WERI-Rb-1 (cell line): ENCODE measurements at regions not wholly inside any gene's neighbourhood (a gene's known extent, or its start where the extent isn't known, plus 50 kb on each side); places are given as distances from the start of the nearest gene placed in this dataset.

Experiments
- DNase-seq: peaks from one replicate; pipeline ENCODE4 v3.0.0-alpha.2; 2020
- H3K27ac ChIP-seq: fragments of 250-450 bp; sonication (Bioruptor Pico); 2 replicates; pipeline ENCODE4 v1.5.1; 2020; ENCODE audit warnings: mild to moderate bottlenecking, moderate library complexity
- H3K27me3 ChIP-seq: fragments of 250-450 bp; sonication (Bioruptor Pico); 2 replicates; pipeline ENCODE4 v1.5.1; 2021; ENCODE audit warnings: mild to moderate bottlenecking, low read depth, moderate library complexity; ENCODE audit not compliant: insufficient read depth, severe bottlenecking
- H3K36me3 ChIP-seq: fragments of 250-450 bp; sonication (Bioruptor Pico); 2 replicates; pipeline ENCODE4 v1.5.1; 2020; ENCODE audit warnings: mild to moderate bottlenecking, moderate library complexity
- H3K4me3 ChIP-seq: 2 replicates; pipeline ENCODE4 v1.5.1; 2011; ENCODE audit warnings: low read depth, mild to moderate bottlenecking, control low read depth, low read length
- H3K9me3 ChIP-seq: fragments of 250-450 bp; sonication (Bioruptor Pico); 2 replicates; pipeline ENCODE4 v1.5.1; 2021; ENCODE audit warnings: mild to moderate bottlenecking, moderate library complexity; ENCODE audit not compliant: severe bottlenecking
- TF ChIP-seq, protein P1 (sequence below): IDR thresholded peaks from 2 replicates; pipeline ENCODE4 v1.5.1; 2011; ENCODE audit warnings: low read depth, mild to moderate bottlenecking, control low read depth, inconsistent platforms, low read length

DNA sequence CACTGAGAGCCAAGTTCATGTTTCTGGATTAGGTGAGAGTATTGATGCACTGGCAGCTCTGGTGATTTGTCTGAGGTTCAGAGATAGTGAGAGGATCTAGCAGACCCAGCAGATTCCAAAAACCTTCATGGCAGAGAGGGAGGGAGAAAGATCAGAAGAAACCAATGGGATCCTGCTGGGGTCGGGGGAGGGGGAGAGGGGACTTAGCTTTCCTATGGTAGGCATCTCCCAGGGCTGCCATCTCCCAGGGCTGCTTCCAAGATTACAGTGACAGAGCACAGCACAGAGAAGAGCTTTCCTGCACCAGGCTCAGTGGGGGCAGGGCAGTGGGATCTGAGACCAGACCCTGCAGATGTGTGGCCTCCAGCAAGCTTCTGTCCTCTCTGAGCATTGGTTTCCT lies 76.8 kb upstream of the GDF10 start:
- no peaks in the 10 kb centered on the region for H3K27me3 ChIP-seq

DNA sequence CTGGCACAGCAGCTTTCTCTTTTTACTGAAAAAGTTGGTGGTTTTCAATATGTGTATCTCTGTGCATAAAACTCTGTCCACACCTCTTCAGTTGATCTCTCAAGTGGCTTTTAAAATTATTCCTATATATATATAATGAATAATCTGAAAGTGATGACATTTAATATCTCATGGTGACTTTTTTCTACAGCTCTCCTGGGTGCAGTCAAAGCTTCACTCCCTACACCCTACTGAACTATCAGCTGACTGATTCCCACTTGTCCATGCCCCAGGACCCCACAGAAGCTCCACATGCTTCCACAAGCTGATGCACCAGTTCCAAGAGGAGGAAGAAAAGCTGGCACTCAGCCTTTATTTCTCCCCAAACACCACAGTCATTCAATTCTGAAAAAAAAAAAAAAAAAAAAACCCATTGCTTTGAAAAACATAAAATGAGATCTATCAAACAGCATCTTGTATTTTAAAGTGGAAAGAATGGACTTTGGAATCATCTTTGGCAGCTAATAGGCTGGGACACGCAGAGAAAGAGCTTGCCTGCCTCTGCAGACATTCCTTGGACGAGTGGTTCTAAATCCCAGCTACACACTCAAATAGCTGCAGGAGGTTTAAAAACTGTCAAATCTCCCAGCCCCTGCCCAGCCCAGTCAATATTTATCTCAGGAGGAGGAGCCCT lies 75.3 kb upstream of the GDF10 start:
- Histone ChIP-seq H3K36me3 (no peaks in the 10 kb centered on the region), H3K27ac (no peak overlapping the region), H3K9me3 (no peaks in the 10 kb centered on the region), H3K27me3 (no peaks in the 10 kb centered on the region), H3K4me3 (no peak overlapping the region)
- TF ChIP-seq, protein P1, sequence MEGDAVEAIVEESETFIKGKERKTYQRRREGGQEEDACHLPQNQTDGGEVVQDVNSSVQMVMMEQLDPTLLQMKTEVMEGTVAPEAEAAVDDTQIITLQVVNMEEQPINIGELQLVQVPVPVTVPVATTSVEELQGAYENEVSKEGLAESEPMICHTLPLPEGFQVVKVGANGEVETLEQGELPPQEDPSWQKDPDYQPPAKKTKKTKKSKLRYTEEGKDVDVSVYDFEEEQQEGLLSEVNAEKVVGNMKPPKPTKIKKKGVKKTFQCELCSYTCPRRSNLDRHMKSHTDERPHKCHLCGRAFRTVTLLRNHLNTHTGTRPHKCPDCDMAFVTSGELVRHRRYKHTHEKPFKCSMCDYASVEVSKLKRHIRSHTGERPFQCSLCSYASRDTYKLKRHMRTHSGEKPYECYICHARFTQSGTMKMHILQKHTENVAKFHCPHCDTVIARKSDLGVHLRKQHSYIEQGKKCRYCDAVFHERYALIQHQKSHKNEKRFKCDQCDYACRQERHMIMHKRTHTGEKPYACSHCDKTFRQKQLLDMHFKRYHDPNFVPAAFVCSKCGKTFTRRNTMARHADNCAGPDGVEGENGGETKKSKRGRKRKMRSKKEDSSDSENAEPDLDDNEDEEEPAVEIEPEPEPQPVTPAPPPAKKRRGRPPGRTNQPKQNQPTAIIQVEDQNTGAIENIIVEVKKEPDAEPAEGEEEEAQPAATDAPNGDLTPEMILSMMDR: no peak
- DNase-seq: no peak

More for the DNA sequence above, 76.8 kb upstream of the GDF10 start:
- H3K9me3 ChIP-seq: no peaks in the 10 kb centered on the region
- no peaks in the 10 kb centered on the region for H3K36me3 ChIP-seq
- H3K27ac ChIP-seq: no peak overlapping the region
- no peak overlapping the region for H3K4me3 ChIP-seq
- DNase-seq: no peak
- TF ChIP-seq, protein P1: no peak

DNA sequence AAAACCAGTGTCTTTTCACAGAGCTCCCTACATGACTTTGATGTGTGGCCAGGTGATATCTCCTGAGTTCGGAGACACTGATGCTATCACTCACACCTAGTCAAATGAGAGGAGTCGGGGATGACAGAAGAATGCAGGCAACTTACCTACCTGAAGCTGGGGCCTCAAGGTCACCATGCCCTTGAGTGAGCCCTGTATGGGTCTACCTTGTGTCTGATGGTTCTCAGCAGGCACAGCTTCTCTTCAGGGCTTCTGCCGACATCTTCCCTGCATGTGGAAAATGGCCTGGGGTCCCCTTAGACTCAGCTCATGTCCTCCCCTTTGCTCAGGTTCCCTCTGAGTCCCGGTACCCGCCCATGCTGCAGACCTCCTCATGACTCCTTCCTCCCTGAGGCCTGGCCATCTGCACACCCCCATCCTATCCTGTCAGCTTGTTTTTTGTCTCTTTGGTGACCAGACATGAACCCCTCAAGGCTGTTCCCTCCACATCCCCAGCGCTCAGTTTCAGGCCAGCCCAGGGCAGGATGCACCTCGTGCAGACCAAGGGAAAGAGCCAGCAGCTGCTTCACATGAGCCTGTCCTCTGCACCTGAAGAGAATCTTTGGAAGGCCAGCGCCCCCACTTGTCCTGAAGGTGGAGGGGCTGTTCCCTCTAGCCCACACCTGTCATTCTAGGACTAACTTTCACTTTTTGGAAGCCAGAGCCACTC lies 74.6 kb upstream of the GDF10 start:
- no peaks in the 10 kb centered on the region for H3K9me3 ChIP-seq
- H3K4me3 ChIP-seq: no peak overlapping the region
- no peaks in the 10 kb centered on the region for H3K36me3 ChIP-seq
- H3K27me3 ChIP-seq: no peaks in the 10 kb centered on the region
- TF ChIP-seq, protein P1: no peak
- no peak overlapping the region for H3K27ac ChIP-seq
- no peak for DNase-seq

DNA sequence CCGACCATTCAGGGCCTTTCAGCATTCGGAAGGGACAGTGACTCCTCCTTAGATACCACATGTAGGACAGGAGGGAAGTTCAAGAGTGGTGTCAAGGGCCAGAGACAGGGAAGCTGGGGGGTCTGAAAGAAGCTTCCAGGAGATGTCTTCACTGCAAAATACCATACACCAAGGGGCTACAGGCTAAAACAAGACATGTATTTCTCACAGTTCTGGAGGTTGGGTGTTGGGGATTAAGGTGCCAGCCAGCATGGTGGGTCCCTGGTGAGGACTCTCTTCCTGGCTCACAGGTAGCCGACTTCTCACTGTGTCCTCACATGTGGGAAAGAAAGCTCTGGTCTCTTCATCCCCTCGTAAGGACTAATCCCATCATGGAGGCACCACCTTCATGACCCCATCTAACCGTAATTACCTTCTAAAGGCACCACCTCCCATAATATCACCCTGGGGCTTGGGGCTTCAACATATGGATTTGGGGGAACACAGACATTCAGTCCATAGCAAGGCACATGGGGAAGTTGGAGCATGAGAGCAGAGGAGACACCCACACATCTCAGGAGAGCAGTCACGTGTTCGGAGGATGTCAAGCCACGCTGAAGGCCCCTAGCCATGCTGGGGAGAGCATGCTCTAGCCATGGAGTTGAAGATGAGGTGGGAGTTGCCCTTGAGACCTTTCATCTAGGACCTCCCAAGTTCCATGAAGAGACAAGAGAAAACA lies 73.9 kb upstream of the GDF10 start:
- no peak overlapping the region for H3K4me3 ChIP-seq
- no peaks in the 10 kb centered on the region for H3K27me3 ChIP-seq
- no peak for DNase-seq
- TF ChIP-seq, protein P1: no peak
- H3K9me3 ChIP-seq: no peaks in the 10 kb centered on the region
- no peak overlapping the region for H3K27ac ChIP-seq
- H3K36me3 ChIP-seq: no peaks in the 10 kb centered on the region

DNA sequence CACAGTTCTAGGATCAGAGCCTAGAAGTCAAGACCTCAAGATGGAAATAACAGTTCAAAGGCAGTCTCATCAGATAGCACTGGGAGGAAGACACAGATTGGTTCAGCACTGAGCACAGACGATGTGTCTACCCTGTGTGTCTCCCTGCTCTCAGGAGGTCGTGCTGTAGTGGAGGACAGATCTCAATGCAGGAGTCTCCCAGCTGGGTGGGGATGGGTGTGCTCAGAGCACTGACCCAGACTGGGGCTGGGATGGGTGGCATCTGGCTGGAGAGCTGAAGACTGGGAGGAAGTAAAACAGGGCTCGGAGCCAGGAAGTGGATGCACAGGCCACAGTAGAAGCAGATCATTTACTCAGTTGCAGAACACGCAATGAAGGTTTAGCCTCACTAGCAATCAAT lies 69.5 kb upstream of the GDF10 start:
- H3K9me3 ChIP-seq: peaks cover 3% of the 10 kb centered on the region
- TF ChIP-seq, protein P1: no peak
- DNase-seq: no peak
- no peak overlapping the region for H3K4me3 ChIP-seq
- H3K27me3 ChIP-seq: no peaks in the 10 kb centered on the region
- no peak overlapping the region for H3K27ac ChIP-seq
- H3K36me3 ChIP-seq: no peaks in the 10 kb centered on the region
